ENCODE measurements at regions not wholly inside any gene's neighbourhood (a gene's known extent, or its start where the extent isn't known, plus 50 kb on each side); places are given as distances from the start of the nearest gene placed in this dataset.

GRCh38 chr10:8454357-8454756, 399.9 kb downstream of the GATA3 start:
- Histone ChIP-seq H3F3A (ENCODE audit: insufficient read depth) (no peaks in the 10 kb centered on the region), H4K20me1 (ENCODE audit: low read depth, low read length) (no peaks in the 10 kb centered on the region), H3K9ac (ENCODE audit: low read length) (no peak overlapping the region), H3K9me3 (ENCODE audit: insufficient read depth, low read length) (no peaks in the 10 kb centered on the region), H3K4me3 (ENCODE audit: insufficient read depth, low read length, poor library complexity, severe bottlenecking) (no peak overlapping the region), H3K9me2 (replicated peaks; ENCODE audit: insufficient read depth, low read length) (no peaks in the 10 kb centered on the region), H3K27ac (ENCODE audit: low read depth, low read length) (no peak overlapping the region), H3K27me3 (ENCODE audit: low read length) (no peaks in the 10 kb centered on the region), H3K79me2 (ENCODE audit: insufficient read depth, low read length) (no peaks in the 10 kb centered on the region), H3K36me3 (ENCODE audit: low read length) (no peaks in the 10 kb centered on the region), H3K4me2 (ENCODE audit: low read depth, low read length, poor library complexity, severe bottlenecking) (no peak overlapping the region), H2AFZ (ENCODE audit: low read depth, low read length, severe bottlenecking) (no peak overlapping the region)
- TF ChIP-seq CTCF (IDR thresholded peaks at IDR 0.05; ENCODE audit: insufficient read depth, low read length, poor library complexity, severe bottlenecking) (no peak), EZH2phosphoT487 (conservative IDR thresholded peaks at IDR 0.05; ENCODE audit: low read length) (no peak)

GRCh38 chr10:8455181-8455580, 400.7 kb downstream of the GATA3 start:
- Histone ChIP-seq H3F3A (ENCODE audit: insufficient read depth) (no peaks in the 10 kb centered on the region), H3K9ac (ENCODE audit: low read length) (no peak overlapping the region), H3K9me3 (ENCODE audit: insufficient read depth, low read length) (no peaks in the 10 kb centered on the region), H3K4me3 (ENCODE audit: insufficient read depth, low read length, poor library complexity, severe bottlenecking) (no peak overlapping the region), H3K9me2 (replicated peaks; ENCODE audit: insufficient read depth, low read length) (no peaks in the 10 kb centered on the region), H2AFZ (ENCODE audit: low read depth, low read length, severe bottlenecking) (no peak overlapping the region), H3K79me2 (ENCODE audit: insufficient read depth, low read length) (no peaks in the 10 kb centered on the region), H4K20me1 (ENCODE audit: low read depth, low read length) (no peaks in the 10 kb centered on the region), H3K36me3 (ENCODE audit: low read length) (no peaks in the 10 kb centered on the region), H3K27ac (ENCODE audit: low read depth, low read length) (no peak overlapping the region), H3K27me3 (ENCODE audit: low read length) (no peaks in the 10 kb centered on the region), H3K4me2 (ENCODE audit: low read depth, low read length, poor library complexity, severe bottlenecking) (no peak overlapping the region)
- TF ChIP-seq EZH2phosphoT487 (conservative IDR thresholded peaks at IDR 0.05; ENCODE audit: low read length) (no peak), CTCF (IDR thresholded peaks at IDR 0.05; ENCODE audit: insufficient read depth, low read length, poor library complexity, severe bottlenecking) (no peak)

GRCh38 chr10:8456386-8456785, 401.9 kb downstream of the GATA3 start:
- H3K79me2 ChIP-seq (ENCODE audit: insufficient read depth, low read length) = no peaks in the 10 kb centered on the region
- no peaks in the 10 kb centered on the region for H3K9me2 ChIP-seq (replicated peaks; ENCODE audit: insufficient read depth, low read length)
- no peaks in the 10 kb centered on the region for H3F3A ChIP-seq (ENCODE audit: insufficient read depth)
- H3K4me2 ChIP-seq (ENCODE audit: low read depth, low read length, poor library complexity, severe bottlenecking) = no peak overlapping the region
- H3K27ac ChIP-seq (ENCODE audit: low read depth, low read length) = no peak overlapping the region
- H3K9ac ChIP-seq (ENCODE audit: low read length) = no peak overlapping the region
- H3K4me3 ChIP-seq (ENCODE audit: insufficient read depth, low read length, poor library complexity, severe bottlenecking) = no peak overlapping the region
- no peak for TF ChIP-seq CTCF (IDR thresholded peaks at IDR 0.05; ENCODE audit: insufficient read depth, low read length, poor library complexity, severe bottlenecking)
- TF ChIP-seq EZH2phosphoT487 (conservative IDR thresholded peaks at IDR 0.05; ENCODE audit: low read length) = no peak
- no peaks in the 10 kb centered on the region for H4K20me1 ChIP-seq (ENCODE audit: low read depth, low read length)
- no peaks in the 10 kb centered on the region for H3K27me3 ChIP-seq (ENCODE audit: low read length)
- H2AFZ ChIP-seq (ENCODE audit: low read depth, low read length, severe bottlenecking) = no peak overlapping the region
- H3K9me3 ChIP-seq (ENCODE audit: insufficient read depth, low read length) = no peaks in the 10 kb centered on the region
- H3K36me3 ChIP-seq (ENCODE audit: low read length) = no peaks in the 10 kb centered on the region

GRCh38 chr10:8460626-8461025, 406.1 kb downstream of the GATA3 start:
- TF ChIP-seq EZH2phosphoT487 (conservative IDR thresholded peaks at IDR 0.05; ENCODE audit: low read length) = no peak
- no peaks in the 10 kb centered on the region for H3K9me2 ChIP-seq (replicated peaks; ENCODE audit: insufficient read depth, low read length)

More at GRCh38 chr10:8460626-8461025, 406.1 kb downstream of the GATA3 start:
- Histone ChIP-seq H3K27ac (ENCODE audit: low read depth, low read length) (no peak overlapping the region), H4K20me1 (ENCODE audit: low read depth, low read length) (no peaks in the 10 kb centered on the region), H2AFZ (ENCODE audit: low read depth, low read length, severe bottlenecking) (no peak overlapping the region), H3K79me2 (ENCODE audit: insufficient read depth, low read length) (no peaks in the 10 kb centered on the region), H3K4me3 (ENCODE audit: insufficient read depth, low read length, poor library complexity, severe bottlenecking) (no peak overlapping the region), H3K36me3 (ENCODE audit: low read length) (no peaks in the 10 kb centered on the region), H3K27me3 (ENCODE audit: low read length) (no peaks in the 10 kb centered on the region), H3K9me3 (ENCODE audit: insufficient read depth, low read length) (no peaks in the 10 kb centered on the region), H3K9ac (ENCODE audit: low read length) (no peak overlapping the region), H3K4me2 (ENCODE audit: low read depth, low read length, poor library complexity, severe bottlenecking) (no peak overlapping the region), H3F3A (ENCODE audit: insufficient read depth) (no peaks in the 10 kb centered on the region)
